Fibroblast of pulmonary artery (primary cell): ENCODE measurements at regions not wholly inside any gene's neighbourhood (a gene's known extent, or its start where the extent isn't known, plus 50 kb on each side); places are given as distances from the start of the nearest gene placed in this dataset.
A peak's percentile ranks its signal among the peaks of the same experiment; 100 is the strongest.

Source experiments
- DNase-seq: peaks from one replicate; pipeline ENCODE4 v3.0.0-alpha.2; 2010; ENCODE audit warnings: low read depth
- H3K4me3 ChIP-seq: replicated peaks from 2 replicates; pipeline ENCODE4 v1.5.1; 2011; ENCODE audit warnings: low read depth, mild to moderate bottlenecking, control low read depth, low read length, moderate library complexity
- CTCF ChIP-seq: IDR thresholded peaks from 2 replicates; pipeline ENCODE4 v1.5.1; 2011; ENCODE audit warnings: mild to moderate bottlenecking, control low read depth, low read length, inconsistent platforms; ENCODE audit errors: missing control alignments

DNA sequence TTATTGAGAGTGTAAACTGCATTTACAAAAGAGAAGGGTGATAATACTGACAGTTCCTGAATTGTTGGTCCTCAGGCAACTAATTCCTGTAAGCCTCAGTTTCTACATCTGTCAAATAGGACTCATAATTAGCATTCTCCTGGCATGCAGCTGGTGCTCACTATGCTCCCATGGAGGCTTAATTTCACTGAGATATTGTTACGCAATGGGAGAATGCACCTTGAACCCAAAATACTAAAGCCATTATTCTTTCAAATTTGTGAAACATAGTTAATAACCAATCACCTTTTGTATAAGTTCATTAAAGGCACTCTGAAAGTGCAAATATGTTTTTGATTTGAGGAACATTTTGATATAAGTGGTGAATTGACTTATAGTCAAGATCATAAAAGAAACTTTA lies 985.5 kb downstream of the CDH11 start:
- TF ChIP-seq CTCF = no peak
- H3K4me3 ChIP-seq = no peak overlapping the region
- DNase-seq = no peak

DNA sequence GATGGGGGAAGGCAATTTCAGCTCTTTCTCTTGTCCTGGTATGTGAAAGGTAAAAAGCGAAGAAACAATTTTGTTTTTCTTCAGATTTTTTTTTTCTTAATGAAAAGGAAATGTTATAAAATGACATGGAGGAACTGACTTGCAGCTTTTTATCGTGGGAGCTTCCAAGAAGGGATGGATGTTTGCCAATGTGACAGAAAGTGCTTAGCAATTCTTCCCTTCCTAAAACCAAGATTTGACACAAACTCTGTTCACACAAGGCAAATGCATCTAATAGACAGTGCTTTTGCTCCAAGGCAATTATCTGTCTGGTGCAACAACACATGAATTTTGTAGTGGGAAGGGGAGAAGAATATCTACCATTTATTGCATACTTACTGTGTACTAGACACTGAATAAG lies 988.5 kb downstream of the CDH11 start:
- no peak for TF ChIP-seq CTCF
- no peak overlapping the region for H3K4me3 ChIP-seq
- DNase-seq = peak; percentile 50

DNA sequence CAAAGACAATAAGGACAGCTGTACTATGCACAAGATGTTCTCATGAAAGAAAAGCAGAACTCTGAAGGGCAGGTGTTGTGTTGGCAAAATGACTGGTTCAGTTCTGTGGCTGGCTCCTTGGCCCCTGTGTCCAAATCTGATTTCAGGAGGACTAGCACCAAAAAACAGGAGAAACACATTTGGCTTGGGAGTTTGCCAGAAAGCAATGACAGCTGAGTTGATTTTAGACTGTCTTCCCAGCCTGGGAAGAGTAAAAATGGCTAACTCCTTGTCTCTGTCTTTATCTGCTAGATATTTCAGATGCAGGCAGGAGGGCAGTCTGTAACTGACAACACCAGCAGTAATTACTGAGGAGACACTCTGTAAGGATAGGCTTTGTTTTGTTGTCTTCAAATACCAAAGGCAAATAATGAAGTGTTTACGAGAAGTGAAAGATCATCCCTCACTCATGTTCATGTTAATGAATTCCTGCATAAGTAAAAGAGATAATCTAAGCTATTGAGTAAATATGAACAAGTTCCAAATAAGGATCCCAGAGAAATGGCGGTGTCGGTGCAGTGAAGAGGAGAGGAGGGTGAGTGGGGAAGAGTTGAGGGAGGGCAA lies 989.0 kb downstream of the CDH11 start:
- H3K4me3 ChIP-seq = no peak overlapping the region
- no peak for DNase-seq
- no peak for TF ChIP-seq CTCF

DNA sequence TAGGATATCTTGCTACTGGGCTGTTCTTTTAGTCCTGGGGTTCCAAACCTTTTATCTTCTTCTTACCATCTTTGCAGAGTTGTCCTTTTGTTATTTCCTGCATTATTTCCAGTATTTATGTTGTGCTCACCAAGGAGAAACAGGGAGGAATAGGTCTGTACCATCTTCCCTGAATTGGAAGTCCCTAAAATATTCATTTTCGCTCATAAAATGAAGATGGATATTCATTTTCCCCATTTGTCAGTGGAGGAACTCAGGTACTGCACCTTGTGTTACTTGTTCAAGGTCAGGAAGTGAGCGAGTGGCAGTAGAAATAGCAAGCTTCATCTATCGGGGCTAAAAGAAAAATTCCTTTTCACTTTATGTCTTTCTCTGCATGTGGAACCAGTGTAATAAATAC lies 989.7 kb downstream of the CDH11 start:
- no peak for DNase-seq
- no peak for TF ChIP-seq CTCF
- H3K4me3 ChIP-seq = no peak overlapping the region

- no peak for DNase-seq
- no peak overlapping the region for H3K4me3 ChIP-seq
- no peak for TF ChIP-seq CTCF
Observed at GRCh38 chr16:64131423-64131822, 990.4 kb downstream of the CDH11 start.

- no peak for DNase-seq
Observed at GRCh38 chr16:64130140-64130539, 991.7 kb downstream of the CDH11 start.

More at GRCh38 chr16:64130140-64130539, 991.7 kb downstream of the CDH11 start:
- no peak for TF ChIP-seq CTCF
- H3K4me3 ChIP-seq = no peak overlapping the region
